ENCODE measurements at regions not wholly inside any gene's neighbourhood (a gene's known extent, or its start where the extent isn't known, plus 50 kb on each side); places are given as distances from the start of the nearest gene placed in this dataset.

- no peak for TF ChIP-seq CTCF (IDR thresholded peaks at IDR 0.05; ENCODE audit: low read depth, low read length)
- DNase-seq (ENCODE audit: extremely low read depth, low read depth) = no peak
These were observed 327.8 kb upstream of the MAF start for GRCh38 chr16:79928142-79928873.

- DNase-seq (ENCODE audit: extremely low read depth, low read depth) = no peak
- TF ChIP-seq CTCF (IDR thresholded peaks at IDR 0.05; ENCODE audit: low read depth, low read length) = no peak
These were observed 326.1 kb upstream of the MAF start for GRCh38 chr16:79926451-79927205.

- TF ChIP-seq CTCF (IDR thresholded peaks at IDR 0.05; ENCODE audit: low read depth, low read length) = no peak
- no peak for DNase-seq (ENCODE audit: extremely low read depth, low read depth)
These were observed 322.9 kb upstream of the MAF start for GRCh38 chr16:79923431-79923830.

GRCh38 chr16:79920685-79921084, 320.1 kb upstream of the MAF start:
- no peak for DNase-seq (ENCODE audit: extremely low read depth, low read depth)
- TF ChIP-seq CTCF (IDR thresholded peaks at IDR 0.05; ENCODE audit: low read depth, low read length) = no peak

- TF ChIP-seq CTCF (IDR thresholded peaks at IDR 0.05; ENCODE audit: low read depth, low read length) = no peak
- DNase-seq (ENCODE audit: extremely low read depth, low read depth) = no peak
These were observed 318.4 kb upstream of the MAF start for GRCh38 chr16:79918916-79919315.

GRCh38 chr16:79915761-79916160, 315.2 kb upstream of the MAF start:
- TF ChIP-seq CTCF (IDR thresholded peaks at IDR 0.05; ENCODE audit: low read depth, low read length) = no peak
- no peak for DNase-seq (ENCODE audit: extremely low read depth, low read depth)

- TF ChIP-seq CTCF (IDR thresholded peaks at IDR 0.05; ENCODE audit: low read depth, low read length) = no peak
- no peak for DNase-seq (ENCODE audit: extremely low read depth, low read depth)
These were observed 314.6 kb upstream of the MAF start for GRCh38 chr16:79914961-79915720.
